ENCODE measurements at regions not wholly inside any gene's neighbourhood (a gene's known extent, or its start where the extent isn't known, plus 50 kb on each side); places are given as distances from the start of the nearest gene placed in this dataset.

- H3K36me3 ChIP-seq (ENCODE audit: control insufficient read depth, insufficient read depth, low read length) = no peaks in the 10 kb centered on the region
- TF ChIP-seq REST (IDR thresholded peaks at IDR 0.05; ENCODE audit: insufficient read depth in 1 of 2, low read depth in 2 of 2, low read length in 1 of 2) = no peak
- no peak for TF ChIP-seq TCF7L2 (IDR thresholded peaks at IDR 0.05; ENCODE audit: low read depth, low read length)
- TF ChIP-seq CTCF (IDR thresholded peaks at IDR 0.05) = no peak
- TF ChIP-seq POLR2AphosphoS5 (IDR thresholded peaks at IDR 0.05; ENCODE audit: low read depth, low read length) = no peak
- TF ChIP-seq SIN3A (IDR thresholded peaks at IDR 0.05; ENCODE audit: borderline replicate concordance, insufficient read depth, low read depth, low read length) = no peak
- in situ Hi-C loops (cut with HindIII; ENCODE audit: low pct_unique_long_range_greater_than_20kb, low sequenced_read_pairs) = loop anchor here (25.0 kb wide), 1 partner anchor 122 kb away; the partner anchor contains the start of gene NABP1
- no peaks in the 10 kb centered on the region for H3K4me1 ChIP-seq (ENCODE audit: control insufficient read depth, insufficient read depth, low read length)
- POLR2A ChIA-PET = no interaction called here
- no TSS peak for BruUV-seq (replicated peaks)
- H3K9me3 ChIP-seq (ENCODE audit: control insufficient read depth, insufficient read depth, low read depth, low read length) = no peaks in the 10 kb centered on the region
- intact Hi-C loops (cut with micrococcal nuclease; ENCODE audit: unreplicated experiment) = loop anchor here (5.0 kb wide), 1 partner anchor 237 kb away; no protein-coding TSS in a partner anchor
- H3K4me3 ChIP-seq (ENCODE audit: low read depth in 2 of 2, low read length in 2 of 2) = no peak overlapping the region
- DNase-seq (ENCODE audit: low read depth, low spot score) (no peak), ATAC-seq (no peak)
- no peaks in the 10 kb centered on the region for H3K27me3 ChIP-seq (ENCODE audit: control insufficient read depth, insufficient read depth, low read length)
- CTCF ChIA-PET = interaction anchor here (0.6 to 0.7 kb wide), 5 partner anchors 11 to 597 kb away, joined by 3 to 9 read pairs (median 7); no protein-coding TSS in a partner anchor
- H3K27ac ChIP-seq (ENCODE audit: low read length) = no peak overlapping the region
Observed at GRCh38 chr2:191565647-191566198, 112.2 kb upstream of the NABP1 start.

GRCh38 chr2:191566344-191566743 lies 111.6 kb upstream of the NABP1 start:
- no peak overlapping the region for H3K27ac ChIP-seq (ENCODE audit: low read length)

More at GRCh38 chr2:191566344-191566743, 111.6 kb upstream of the NABP1 start:
- no TSS peak for BruUV-seq (replicated peaks)
- no peaks in the 10 kb centered on the region for H3K4me1 ChIP-seq (ENCODE audit: control insufficient read depth, insufficient read depth, low read length)
- ATAC-seq = peak; percentile 91
- in situ Hi-C loops (cut with HindIII; ENCODE audit: low pct_unique_long_range_greater_than_20kb, low sequenced_read_pairs) (loop anchor here (25.0 kb wide), 1 partner anchor 121 kb away; the partner anchor contains the start of gene NABP1), intact Hi-C loops (cut with micrococcal nuclease; ENCODE audit: unreplicated experiment) (loop anchor here (5.0 kb wide), 1 partner anchor 236 kb away; no protein-coding TSS in a partner anchor)
- H3K9me3 ChIP-seq (ENCODE audit: control insufficient read depth, insufficient read depth, low read depth, low read length) = no peaks in the 10 kb centered on the region
- POLR2A ChIA-PET = no interaction called here
- H3K27me3 ChIP-seq (ENCODE audit: control insufficient read depth, insufficient read depth, low read length) = no peaks in the 10 kb centered on the region
- TF ChIP-seq TCF7L2 (IDR thresholded peaks at IDR 0.05; ENCODE audit: low read depth, low read length) (no peak), CTCF (IDR thresholded peaks at IDR 0.05) (peak; percentile 89)
- peak overlapping the region in 1 of 2 experiments; percentile 19; a peak in 1 of 4 replicates for H3K4me3 ChIP-seq (ENCODE audit: low read depth in 2 of 2, low read length in 2 of 2)
- CTCF ChIA-PET = interaction anchor here (0.7 to 1.2 kb wide), 2 partner anchors 10 to 122 kb away, joined by 4 to 9 read pairs; no protein-coding TSS in a partner anchor
- DNase-seq (ENCODE audit: low read depth, low spot score) = no peak
- no peaks in the 10 kb centered on the region for H3K36me3 ChIP-seq (ENCODE audit: control insufficient read depth, insufficient read depth, low read length)

Measured in Panc1 (cell line).